HL-60 (cell line): ENCODE measurements at regions not wholly inside any gene's neighbourhood (a gene's known extent, or its start where the extent isn't known, plus 50 kb on each side); places are given as distances from the start of the nearest gene placed in this dataset.

Experiments
- TF ChIP-seq, protein P1 (sequence below): IDR thresholded peaks from one replicate; pipeline ENCODE4 v1.5.1; 2011; ENCODE audit warnings: low read length, control low read depth, inconsistent platforms; ENCODE audit not compliant: insufficient read depth
- TF ChIP-seq, protein P2 (sequence below): IDR thresholded peaks from 2 replicates; pipeline ENCODE4 v1.6.1; 2012; ENCODE audit warnings: low read depth; ENCODE audit not compliant: insufficient replicate concordance

DNA sequence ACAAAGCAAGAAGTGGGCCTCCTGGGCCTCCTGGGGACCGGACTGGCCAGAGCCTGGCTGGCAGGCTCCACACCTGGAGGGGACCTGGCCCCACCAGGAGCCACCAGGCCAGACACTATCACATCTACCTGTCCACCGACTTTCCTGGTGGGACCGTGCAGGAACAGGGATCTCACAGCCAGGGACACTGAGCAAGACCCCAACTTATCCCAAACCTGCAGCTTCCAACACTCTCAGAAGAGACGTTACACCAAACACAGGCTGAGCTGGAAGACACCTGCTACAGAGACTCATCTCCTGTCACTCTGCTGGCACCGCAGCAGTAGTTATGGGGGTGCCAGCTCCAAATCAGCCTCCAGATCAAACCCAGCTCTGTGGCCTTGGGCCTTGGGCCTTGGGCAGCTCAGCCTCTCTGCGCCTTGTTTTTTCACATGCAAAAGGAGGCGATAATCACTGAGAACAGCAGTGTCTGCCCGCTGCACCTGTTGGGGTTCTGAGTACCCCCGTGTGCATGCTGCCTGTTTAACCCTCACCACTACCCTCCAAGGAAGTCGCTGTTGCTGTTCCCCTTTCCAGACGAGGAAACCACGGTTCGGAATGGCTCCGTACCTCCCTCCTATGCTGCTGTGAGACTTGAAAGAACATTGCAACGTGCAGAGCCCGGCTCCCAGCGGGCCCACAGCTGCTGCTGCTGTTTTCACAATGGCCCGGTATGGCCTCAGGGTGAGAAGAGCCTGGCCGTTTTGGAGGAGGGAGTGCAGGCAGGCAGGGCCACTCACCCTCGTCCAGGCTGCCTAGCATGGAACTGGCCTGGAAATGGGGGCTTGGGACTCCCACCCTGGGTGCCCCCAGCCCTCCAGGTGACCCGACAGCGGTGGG lies 69.6 kb downstream of the ADRA2C start:
- TF ChIP-seq, protein P1, sequence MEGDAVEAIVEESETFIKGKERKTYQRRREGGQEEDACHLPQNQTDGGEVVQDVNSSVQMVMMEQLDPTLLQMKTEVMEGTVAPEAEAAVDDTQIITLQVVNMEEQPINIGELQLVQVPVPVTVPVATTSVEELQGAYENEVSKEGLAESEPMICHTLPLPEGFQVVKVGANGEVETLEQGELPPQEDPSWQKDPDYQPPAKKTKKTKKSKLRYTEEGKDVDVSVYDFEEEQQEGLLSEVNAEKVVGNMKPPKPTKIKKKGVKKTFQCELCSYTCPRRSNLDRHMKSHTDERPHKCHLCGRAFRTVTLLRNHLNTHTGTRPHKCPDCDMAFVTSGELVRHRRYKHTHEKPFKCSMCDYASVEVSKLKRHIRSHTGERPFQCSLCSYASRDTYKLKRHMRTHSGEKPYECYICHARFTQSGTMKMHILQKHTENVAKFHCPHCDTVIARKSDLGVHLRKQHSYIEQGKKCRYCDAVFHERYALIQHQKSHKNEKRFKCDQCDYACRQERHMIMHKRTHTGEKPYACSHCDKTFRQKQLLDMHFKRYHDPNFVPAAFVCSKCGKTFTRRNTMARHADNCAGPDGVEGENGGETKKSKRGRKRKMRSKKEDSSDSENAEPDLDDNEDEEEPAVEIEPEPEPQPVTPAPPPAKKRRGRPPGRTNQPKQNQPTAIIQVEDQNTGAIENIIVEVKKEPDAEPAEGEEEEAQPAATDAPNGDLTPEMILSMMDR, result no peak
- TF ChIP-seq, protein P2, sequence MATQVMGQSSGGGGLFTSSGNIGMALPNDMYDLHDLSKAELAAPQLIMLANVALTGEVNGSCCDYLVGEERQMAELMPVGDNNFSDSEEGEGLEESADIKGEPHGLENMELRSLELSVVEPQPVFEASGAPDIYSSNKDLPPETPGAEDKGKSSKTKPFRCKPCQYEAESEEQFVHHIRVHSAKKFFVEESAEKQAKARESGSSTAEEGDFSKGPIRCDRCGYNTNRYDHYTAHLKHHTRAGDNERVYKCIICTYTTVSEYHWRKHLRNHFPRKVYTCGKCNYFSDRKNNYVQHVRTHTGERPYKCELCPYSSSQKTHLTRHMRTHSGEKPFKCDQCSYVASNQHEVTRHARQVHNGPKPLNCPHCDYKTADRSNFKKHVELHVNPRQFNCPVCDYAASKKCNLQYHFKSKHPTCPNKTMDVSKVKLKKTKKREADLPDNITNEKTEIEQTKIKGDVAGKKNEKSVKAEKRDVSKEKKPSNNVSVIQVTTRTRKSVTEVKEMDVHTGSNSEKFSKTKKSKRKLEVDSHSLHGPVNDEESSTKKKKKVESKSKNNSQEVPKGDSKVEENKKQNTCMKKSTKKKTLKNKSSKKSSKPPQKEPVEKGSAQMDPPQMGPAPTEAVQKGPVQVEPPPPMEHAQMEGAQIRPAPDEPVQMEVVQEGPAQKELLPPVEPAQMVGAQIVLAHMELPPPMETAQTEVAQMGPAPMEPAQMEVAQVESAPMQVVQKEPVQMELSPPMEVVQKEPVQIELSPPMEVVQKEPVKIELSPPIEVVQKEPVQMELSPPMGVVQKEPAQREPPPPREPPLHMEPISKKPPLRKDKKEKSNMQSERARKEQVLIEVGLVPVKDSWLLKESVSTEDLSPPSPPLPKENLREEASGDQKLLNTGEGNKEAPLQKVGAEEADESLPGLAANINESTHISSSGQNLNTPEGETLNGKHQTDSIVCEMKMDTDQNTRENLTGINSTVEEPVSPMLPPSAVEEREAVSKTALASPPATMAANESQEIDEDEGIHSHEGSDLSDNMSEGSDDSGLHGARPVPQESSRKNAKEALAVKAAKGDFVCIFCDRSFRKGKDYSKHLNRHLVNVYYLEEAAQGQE, result no peak
